H1 (cell line): ENCODE measurements at regions not wholly inside any gene's neighbourhood (a gene's known extent, or its start where the extent isn't known, plus 50 kb on each side); places are given as distances from the start of the nearest gene placed in this dataset.

Source experiments
- BCL11A ChIP-seq, 2 experiments: IDR thresholded peaks; one replicate each; pipeline ENCODE4 v1.6.1; 2011; ENCODE audit warnings: low read depth in 2 of 2, low read length in 2 of 2, mild to moderate bottlenecking in 2 of 2
- CHD7 ChIP-seq: fragments of 300-600 bp; sonication (generic); IDR thresholded peaks from 2 replicates; pipeline ENCODE4 v1.7.1; 2012; ENCODE audit warnings: low read length, moderate library complexity, mild to moderate bottlenecking, inconsistent platforms; ENCODE audit not compliant: insufficient replicate concordance
- CTBP2 ChIP-seq: IDR thresholded peaks from 2 replicates; pipeline ENCODE4 v1.7.0; 2011; ENCODE audit warnings: borderline replicate concordance, mild to moderate bottlenecking, moderate library complexity, mixed read lengths, low read length; ENCODE audit not compliant: insufficient read depth, insufficient read length
- EP300 ChIP-seq, 2 experiments: IDR thresholded peaks; 1 replicate in 1 of 2; 2 replicates in 1 of 2; pipeline ENCODE4 v1.6.1; 2011 to 2012; ENCODE audit warnings: low read depth in 2 of 2, low read length in 2 of 2, mild to moderate bottlenecking in 2 of 2, borderline replicate concordance in 1 of 2, inconsistent platforms in 1 of 2, moderate library complexity in 1 of 2
- EZH2 ChIP-seq: fragments of 200-600 bp; sonication (generic); IDR thresholded peaks from 2 replicates; pipeline ENCODE4 v1.7.1; 2012; ENCODE audit warnings: low read depth, mild to moderate bottlenecking, moderate library complexity, low read length, inconsistent platforms; ENCODE audit not compliant: severe bottlenecking
- RAD21 ChIP-seq, 2 experiments: IDR thresholded peaks in 1 of 2; conservative IDR thresholded peaks in 1 of 2; 2 replicates each; pipeline ENCODE4 v1.6.1; 2011; ENCODE audit warnings: low read depth in 2 of 2, low read length in 2 of 2, improper control_type of control experiment in 1 of 2, inconsistent platforms in 1 of 2, mild to moderate bottlenecking in 1 of 2, moderate library complexity in 1 of 2
- SAP30 ChIP-seq: fragments of 300-600 bp; sonication (generic); IDR thresholded peaks from 2 replicates; pipeline ENCODE4 v1.7.1; 2012; ENCODE audit warnings: low read length, moderate library complexity, mild to moderate bottlenecking, inconsistent platforms; ENCODE audit not compliant: insufficient read depth, insufficient replicate concordance
- SIRT6 ChIP-seq: IDR thresholded peaks from one replicate; pipeline ENCODE4 v1.7.1; 2012; ENCODE audit warnings: low read length, inconsistent platforms
- SRF ChIP-seq: IDR thresholded peaks from 2 replicates; pipeline ENCODE4 v1.6.1; 2011; ENCODE audit warnings: mild to moderate bottlenecking, low read depth, low read length, moderate library complexity
- TF ChIP-seq, protein P1 (sequence below): IDR thresholded peaks from 2 replicates; pipeline ENCODE4 v1.6.1; 2011; ENCODE audit warnings: low read depth, mild to moderate bottlenecking, low read length; ENCODE audit not compliant: insufficient read depth

DNA sequence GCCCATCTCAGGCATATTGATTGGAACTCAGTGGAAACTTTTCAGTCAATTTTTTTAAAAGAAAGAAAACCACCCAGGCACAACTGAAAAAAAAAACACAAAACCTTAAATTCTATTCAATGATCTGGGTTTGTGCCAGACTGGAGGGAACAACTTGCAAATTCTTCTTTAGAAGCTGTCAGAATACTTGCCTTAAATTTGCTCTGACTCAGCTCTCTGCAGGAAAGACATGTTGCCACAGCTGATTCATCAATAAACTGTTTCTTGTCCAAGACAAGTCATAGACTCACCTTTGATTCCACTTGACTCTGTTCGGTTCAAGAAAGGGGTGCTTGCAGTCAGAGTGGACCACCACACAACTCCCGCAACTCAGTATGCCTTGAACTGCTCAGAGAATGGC, 117.8 kb upstream of the F13A1 start (continued):
- TF ChIP-seq CHD7 (no peak), SRF (no peak), EP300 (IDR thresholded peaks at IDR 0.05; ENCODE audit: borderline replicate concordance in 1 of 2, low read depth in 2 of 2, low read length in 2 of 2) (no peak), BCL11A (IDR thresholded peaks at IDR 0.05; ENCODE audit: low read depth in 2 of 2, low read length in 2 of 2) (no peak), SAP30 (no peak), CTBP2 (no peak), RAD21 (IDR thresholded peaks at IDR 0.05 in 1 of 2, conservative IDR thresholded peaks at IDR 0.05 in 1 of 2; ENCODE audit: low read depth in 2 of 2, low read length in 2 of 2) (no peak), EZH2 (no peak), SIRT6 (no peak)
- TF ChIP-seq, protein P1, sequence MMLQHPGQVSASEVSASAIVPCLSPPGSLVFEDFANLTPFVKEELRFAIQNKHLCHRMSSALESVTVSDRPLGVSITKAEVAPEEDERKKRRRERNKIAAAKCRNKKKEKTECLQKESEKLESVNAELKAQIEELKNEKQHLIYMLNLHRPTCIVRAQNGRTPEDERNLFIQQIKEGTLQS = no peak
